Panc1 (cell line): ENCODE measurements at regions not wholly inside any gene's neighbourhood (a gene's known extent, or its start where the extent isn't known, plus 50 kb on each side); places are given as distances from the start of the nearest gene placed in this dataset.

ENCODE experiments used
- ATAC-seq: fragments of 200-7000 bp; cut with Tn5 transposase; 2 replicates; pipeline ENCODE4 v1.9.1; 2020; ENCODE audit warnings: mild to moderate bottlenecking, moderate library complexity
- BruUV-seq: library from RNA; stranded (reverse); fragments of 400-500 nt; replicated peaks from 2 replicates; lab custom pipeline; 2021; lab: Mats Ljungman, UMichigan
- CTCF ChIA-PET: fragments of 300-600 bp; sonication (Branson Sonifier 250); formaldehyde crosslinking; loops from one replicate; lab custom pipeline; 2022; ENCODE audit warnings: antibody characterized with exemption; lab: Charles Lee
- POLR2A ChIA-PET: fragments of 300-600 bp; sonication (Branson Sonifier 250); formaldehyde crosslinking; loops from one replicate; lab custom pipeline; 2022; ENCODE audit warnings: antibody characterized with exemption; lab: Charles Lee
- DNase-seq: peaks from one replicate; pipeline ENCODE4 v3.0.0-alpha.2; 2010; ENCODE audit warnings: low read depth, low spot score
- H3K27ac ChIP-seq: 2 replicates; pipeline ENCODE4 v1.5.1; 2011; ENCODE audit warnings: mild to moderate bottlenecking, low read length, inconsistent platforms
- H3K27me3 ChIP-seq: fragments of 200-500 bp; sonication (Bioruptor generic); 2 replicates; pipeline ENCODE4 v1.6.0; 2014; ENCODE audit warnings: low read length, inconsistent platforms; ENCODE audit not compliant: control insufficient read depth, insufficient read depth
- H3K36me3 ChIP-seq: fragments of 200-500 bp; sonication (Bioruptor generic); 2 replicates; pipeline ENCODE4 v1.5.1; 2014; ENCODE audit warnings: inconsistent platforms, mild to moderate bottlenecking, low read length, moderate library complexity; ENCODE audit not compliant: control insufficient read depth, insufficient read depth
- H3K4me1 ChIP-seq: 2 replicates; pipeline ENCODE4 v1.5.1; 2011; ENCODE audit warnings: inconsistent platforms, mild to moderate bottlenecking, low read length, moderate library complexity; ENCODE audit not compliant: control insufficient read depth, insufficient read depth
- H3K4me3 ChIP-seq, 2 experiments: 2 replicates each; pipeline ENCODE4 v1.5.1; 2011 to 2012; ENCODE audit warnings: low read depth in 2 of 2, low read length in 2 of 2, mild to moderate bottlenecking in 2 of 2, inconsistent platforms in 1 of 2, moderate library complexity in 1 of 2
- H3K9me3 ChIP-seq: fragments of 200-500 bp; sonication (Bioruptor generic); 2 replicates; pipeline ENCODE4 v1.5.1; 2014; ENCODE audit warnings: low read depth, mild to moderate bottlenecking, inconsistent platforms, low read length, moderate library complexity; ENCODE audit not compliant: control insufficient read depth, insufficient read depth
- CTCF ChIP-seq: fragments of 450-650 bp; IDR thresholded peaks from 2 replicates; pipeline ENCODE4 v1.5.1; 2017; ENCODE audit warnings: mild to moderate bottlenecking
- POLR2AphosphoS5 ChIP-seq: IDR thresholded peaks from 2 replicates; pipeline ENCODE4 v1.6.1; 2012; ENCODE audit warnings: mild to moderate bottlenecking, low read depth, low read length, moderate library complexity
- REST ChIP-seq, 2 experiments: IDR thresholded peaks; 2 replicates each; pipeline ENCODE4 v1.6.1; 2011 to 2012; ENCODE audit warnings: low read depth in 2 of 2, control low read depth in 1 of 2, low read length in 1 of 2, mild to moderate bottlenecking in 1 of 2, moderate library complexity in 1 of 2; ENCODE audit not compliant: insufficient read depth in 1 of 2
- SIN3A ChIP-seq: IDR thresholded peaks from 2 replicates; pipeline ENCODE4 v1.6.1; 2012; ENCODE audit warnings: low read depth, mild to moderate bottlenecking, low read length, moderate library complexity, borderline replicate concordance; ENCODE audit not compliant: insufficient read depth
- TCF7L2 ChIP-seq: IDR thresholded peaks from 2 replicates; pipeline ENCODE4 v1.6.1; 2011; ENCODE audit warnings: mild to moderate bottlenecking, low read depth, low read length, inconsistent platforms
- in situ Hi-C: cut with HindIII; loops from 2 replicates; pipeline ENCODE4 v1.10.0; 2016; ENCODE audit warnings: low sequenced_read_pairs, low pct_unique_long_range_greater_than_20kb
- intact Hi-C: fragments of 100-400 bp; cut with micrococcal nuclease; formaldehyde crosslinking; loops from one replicate; pipeline ENCODE4 v1.10.0; 2022; ENCODE audit not compliant: unreplicated experiment

GRCh38 chr7:108663701-108664100 is 94.0 kb downstream of the DNAJB9 start:
- Histone ChIP-seq H3K36me3 (no peaks in the 10 kb centered on the region), H3K9me3 (no peaks in the 10 kb centered on the region), H3K27me3 (no peaks in the 10 kb centered on the region), H3K4me3 (no peak overlapping the region), H3K4me1 (no peaks in the 10 kb centered on the region), H3K27ac (no peak overlapping the region)
- in situ Hi-C loops, result no loop called here
- ChIA-PET POLR2A (no interaction called here), CTCF (no interaction called here)
- intact Hi-C loops, result no loop called here
- no TSS peak for BruUV-seq
- ATAC-seq (no peak), DNase-seq (no peak)
- TF ChIP-seq TCF7L2 (no peak), POLR2AphosphoS5 (no peak), CTCF (no peak), SIN3A (no peak), REST (IDR thresholded peaks at IDR 0.05; ENCODE audit: insufficient read depth in 1 of 2, low read depth in 2 of 2, low read length in 1 of 2) (no peak)

- no peak overlapping the region for H3K4me3 ChIP-seq
- no peak for TF ChIP-seq REST (IDR thresholded peaks at IDR 0.05; ENCODE audit: insufficient read depth in 1 of 2, low read depth in 2 of 2, low read length in 1 of 2)
- TF ChIP-seq TCF7L2, result no peak
- TF ChIP-seq SIN3A, result no peak
- in situ Hi-C loops (no loop called here), intact Hi-C loops (no loop called here)
- H3K36me3 ChIP-seq, result no peaks in the 10 kb centered on the region
- DNase-seq (no peak), ATAC-seq (no peak)
- no peak overlapping the region for H3K27ac ChIP-seq
- no peaks in the 10 kb centered on the region for H3K27me3 ChIP-seq
- H3K4me1 ChIP-seq, result no peaks in the 10 kb centered on the region
- CTCF ChIA-PET, result no interaction called here
- no TSS peak for BruUV-seq
- no peaks in the 10 kb centered on the region for H3K9me3 ChIP-seq
- POLR2A ChIA-PET, result no interaction called here
Observed at GRCh38 chr7:108667216-108667615, 97.5 kb downstream of the DNAJB9 start.
